NB4 (cell line): ENCODE measurements at regions not wholly inside any gene's neighbourhood (a gene's known extent, or its start where the extent isn't known, plus 50 kb on each side); places are given as distances from the start of the nearest gene placed in this dataset.

Experiments
- POLR2A ChIP-seq: IDR thresholded peaks from 2 replicates; pipeline ENCODE4 v1.6.1; 2011; ENCODE audit warnings: mild to moderate bottlenecking; ENCODE audit not compliant: insufficient read length; ENCODE audit errors: extremely low read depth
- TF ChIP-seq, protein P1 (sequence below): IDR thresholded peaks from one replicate; pipeline ENCODE4 v1.5.1; 2012; ENCODE audit warnings: low read depth, low read length

DNA sequence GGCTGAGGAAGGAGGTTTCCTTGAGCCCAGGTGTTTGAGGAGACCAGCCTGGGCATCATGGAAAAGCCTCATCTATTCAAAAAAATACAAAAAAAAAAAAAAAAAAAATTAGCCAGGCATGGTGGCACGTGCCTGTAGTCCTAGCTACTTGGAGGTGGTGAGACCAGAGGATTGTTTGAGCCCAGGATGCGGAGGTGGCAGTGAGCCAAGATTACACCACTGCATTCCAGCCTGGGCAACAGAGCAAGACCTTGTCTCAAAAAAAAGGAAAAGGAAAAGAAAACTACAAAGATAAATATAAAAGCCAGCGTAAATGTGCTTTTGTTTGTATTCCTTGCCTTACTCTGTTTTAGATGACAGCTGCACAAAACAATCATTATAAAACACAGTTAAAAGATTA, 2249.2 kb upstream of the C9orf72 start:
- TF ChIP-seq POLR2A = no peak
- TF ChIP-seq, protein P1, sequence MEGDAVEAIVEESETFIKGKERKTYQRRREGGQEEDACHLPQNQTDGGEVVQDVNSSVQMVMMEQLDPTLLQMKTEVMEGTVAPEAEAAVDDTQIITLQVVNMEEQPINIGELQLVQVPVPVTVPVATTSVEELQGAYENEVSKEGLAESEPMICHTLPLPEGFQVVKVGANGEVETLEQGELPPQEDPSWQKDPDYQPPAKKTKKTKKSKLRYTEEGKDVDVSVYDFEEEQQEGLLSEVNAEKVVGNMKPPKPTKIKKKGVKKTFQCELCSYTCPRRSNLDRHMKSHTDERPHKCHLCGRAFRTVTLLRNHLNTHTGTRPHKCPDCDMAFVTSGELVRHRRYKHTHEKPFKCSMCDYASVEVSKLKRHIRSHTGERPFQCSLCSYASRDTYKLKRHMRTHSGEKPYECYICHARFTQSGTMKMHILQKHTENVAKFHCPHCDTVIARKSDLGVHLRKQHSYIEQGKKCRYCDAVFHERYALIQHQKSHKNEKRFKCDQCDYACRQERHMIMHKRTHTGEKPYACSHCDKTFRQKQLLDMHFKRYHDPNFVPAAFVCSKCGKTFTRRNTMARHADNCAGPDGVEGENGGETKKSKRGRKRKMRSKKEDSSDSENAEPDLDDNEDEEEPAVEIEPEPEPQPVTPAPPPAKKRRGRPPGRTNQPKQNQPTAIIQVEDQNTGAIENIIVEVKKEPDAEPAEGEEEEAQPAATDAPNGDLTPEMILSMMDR = no peak
